NT2/D1 (cell line): ENCODE measurements at regions not wholly inside any gene's neighbourhood (a gene's known extent, or its start where the extent isn't known, plus 50 kb on each side); places are given as distances from the start of the nearest gene placed in this dataset.

Experiments used
- YY1 ChIP-seq: IDR thresholded peaks from 2 replicates; pipeline ENCODE4 v1.6.1; 2011; ENCODE audit not compliant: insufficient read length, insufficient read depth
- ZNF274 ChIP-seq: IDR thresholded peaks from 2 replicates; pipeline ENCODE4 v1.6.1; 2011; ENCODE audit warnings: mild to moderate bottlenecking, low read depth, low read length

GRCh38 chr17:59506894-59507726 is 58.3 kb upstream of the DHX40 start:
- TF ChIP-seq YY1 (no peak), ZNF274 (no peak)
